Keratinocyte (primary cell): ENCODE measurements at regions not wholly inside any gene's neighbourhood (a gene's known extent, or its start where the extent isn't known, plus 50 kb on each side); places are given as distances from the start of the nearest gene placed in this dataset.
"Not testable (repeated sequence)": the region's sequence is repeated elsewhere in the genome, so short reads cannot be mapped to it uniquely, and the experiment has no call there.

Experiments
- DNase-seq: peaks from one replicate; pipeline ENCODE4 v3.0.0-alpha.2; 2011; ENCODE audit warnings: low read depth, missing footprints, low spot score
- FAIRE-seq: peaks from 2 replicates; lab custom pipeline; 2011; peaks lifted over from hg19 to GRCh38; lab: Jason Lieb, UNC
- H2AFZ ChIP-seq: 2 replicates; pipeline ENCODE4 v1.6.0; 2012; ENCODE audit warnings: low read length, control low read depth, inconsistent platforms; ENCODE audit not compliant: control insufficient read depth
- H3K27ac ChIP-seq: 2 replicates; pipeline ENCODE4 v1.5.1; 2011; ENCODE audit warnings: low read length; ENCODE audit not compliant: control insufficient read depth, insufficient read depth
- H3K27me3 ChIP-seq: 3 replicates; pipeline ENCODE4 v1.6.0; 2011; ENCODE audit warnings: low read length; ENCODE audit not compliant: control insufficient read depth, insufficient read depth; ENCODE audit errors: extremely low read depth
- H3K36me3 ChIP-seq, 2 experiments: 2 replicates in 1 of 2; 3 replicates in 1 of 2; pipeline ENCODE4 v1.5.1; 2011; ENCODE audit warnings: low read length in 2 of 2, mild to moderate bottlenecking in 1 of 2; ENCODE audit not compliant: control insufficient read depth in 2 of 2, insufficient read depth in 2 of 2; ENCODE audit errors: extremely low read depth in 1 of 2
- H3K4me1 ChIP-seq: 3 replicates; pipeline ENCODE4 v1.5.1; 2011; ENCODE audit warnings: low read length; ENCODE audit not compliant: control insufficient read depth, insufficient read depth; ENCODE audit errors: extremely low read depth
- H3K4me2 ChIP-seq: 3 replicates; pipeline ENCODE4 v1.6.0; 2011; ENCODE audit warnings: low read depth, low read length; ENCODE audit not compliant: control insufficient read depth, insufficient read depth; ENCODE audit errors: extremely low read depth
- H3K4me3 ChIP-seq, 3 experiments: fragments of 200-600 bp in 1 of 3; sonication (generic) in 1 of 3; 2 replicates in 2 of 3; 3 replicates in 1 of 3; pipeline ENCODE4 v1.5.1; 2011 to 2016; ENCODE audit warnings: low read length in 3 of 3, mild to moderate bottlenecking in 3 of 3, control low read depth in 2 of 3, inconsistent platforms in 1 of 3, low read depth in 1 of 3, mixed read lengths in 1 of 3, mixed run types in 1 of 3, moderate library complexity in 1 of 3; ENCODE audit not compliant: control insufficient read depth in 2 of 3, insufficient read depth in 2 of 3; ENCODE audit errors: extremely low read depth in 1 of 3
- H3K79me2 ChIP-seq: 2 replicates; pipeline ENCODE4 v1.6.0; 2012; ENCODE audit warnings: low read length; ENCODE audit not compliant: control insufficient read depth, insufficient read depth
- H3K9ac ChIP-seq: 3 replicates; pipeline ENCODE4 v1.6.0; 2011; ENCODE audit warnings: low read length; ENCODE audit not compliant: control insufficient read depth, insufficient read depth; ENCODE audit errors: extremely low read depth
- H3K9me1 ChIP-seq: 3 replicates; pipeline ENCODE4 v1.6.0; 2011; ENCODE audit warnings: low read length; ENCODE audit not compliant: control insufficient read depth, insufficient read depth; ENCODE audit errors: extremely low read depth
- H3K9me3 ChIP-seq: 2 replicates; pipeline ENCODE4 v1.5.1; 2012; ENCODE audit warnings: low read depth, low read length; ENCODE audit not compliant: control insufficient read depth
- H4K20me1 ChIP-seq: 3 replicates; pipeline ENCODE4 v1.6.0; 2011; ENCODE audit warnings: low read length; ENCODE audit not compliant: control insufficient read depth, insufficient read depth; ENCODE audit errors: extremely low read depth
- EZH2 ChIP-seq: IDR thresholded peaks from one replicate; pipeline ENCODE4 v1.6.1; 2012; ENCODE audit warnings: inconsistent platforms, mild to moderate bottlenecking, low read length, moderate library complexity
- dilution Hi-C: fragments of 300-500 bp; cut with MboI; formaldehyde crosslinking; loops from one replicate; pipeline ENCODE4 v1.7.0; 2020; ENCODE audit warnings: low sequenced_read_pairs; ENCODE audit not compliant: extremely low pct_ligation_motif_present
- TF ChIP-seq, protein P1 (sequence below), 3 experiments: IDR thresholded peaks in 1 of 3; conservative IDR thresholded peaks in 1 of 3; optimal IDR thresholded peaks in 1 of 3; 2 replicates in 2 of 3; 3 replicates in 1 of 3; pipeline versions ENCODE3 to v1.5.1; 2011; ENCODE audit warnings: low read length in 3 of 3, mild to moderate bottlenecking in 3 of 3, moderate library complexity in 2 of 3, control low read depth in 1 of 3, inconsistent platforms in 1 of 3; ENCODE audit not compliant: insufficient read depth in 2 of 3; ENCODE audit errors: extremely low read depth in 1 of 3

DNA sequence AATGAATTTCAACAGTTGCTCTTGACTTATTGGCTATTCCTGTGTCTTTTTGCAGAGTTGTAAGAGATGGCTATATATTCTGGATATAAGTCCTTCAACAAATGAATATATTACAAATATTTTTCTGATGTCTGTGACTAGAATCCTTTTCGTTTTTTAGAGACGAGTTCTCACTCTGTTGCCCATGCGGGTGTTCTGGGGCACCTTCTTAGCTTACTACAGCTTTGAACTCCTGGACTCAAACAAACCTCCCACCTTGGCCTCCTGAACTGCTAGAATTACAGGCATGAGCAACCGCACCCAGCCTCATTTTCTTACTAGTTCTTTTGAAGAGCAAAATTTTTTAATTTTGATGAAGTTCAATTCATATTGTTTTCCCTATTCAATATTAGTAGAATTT is 287.8 kb downstream of the LIG4 start:
- DNase-seq (no peak), FAIRE-seq (no peak)
- Histone ChIP-seq H3K79me2 (no peaks in the 10 kb centered on the region), H4K20me1 (no peaks in the 10 kb centered on the region), H3K4me2 (no peak overlapping the region), H3K4me3 (no peak overlapping the region), H3K9me1 (no peaks in the 10 kb centered on the region), H3K36me3 (no peaks in the 10 kb centered on the region), H3K9me3 (no peaks in the 10 kb centered on the region), H3K27me3 (no peaks in the 10 kb centered on the region), H3K9ac (no peak overlapping the region), H3K27ac (no peak overlapping the region), H3K4me1 (no peaks in the 10 kb centered on the region), H2AFZ (no peak overlapping the region)
- TF ChIP-seq, protein P1, sequence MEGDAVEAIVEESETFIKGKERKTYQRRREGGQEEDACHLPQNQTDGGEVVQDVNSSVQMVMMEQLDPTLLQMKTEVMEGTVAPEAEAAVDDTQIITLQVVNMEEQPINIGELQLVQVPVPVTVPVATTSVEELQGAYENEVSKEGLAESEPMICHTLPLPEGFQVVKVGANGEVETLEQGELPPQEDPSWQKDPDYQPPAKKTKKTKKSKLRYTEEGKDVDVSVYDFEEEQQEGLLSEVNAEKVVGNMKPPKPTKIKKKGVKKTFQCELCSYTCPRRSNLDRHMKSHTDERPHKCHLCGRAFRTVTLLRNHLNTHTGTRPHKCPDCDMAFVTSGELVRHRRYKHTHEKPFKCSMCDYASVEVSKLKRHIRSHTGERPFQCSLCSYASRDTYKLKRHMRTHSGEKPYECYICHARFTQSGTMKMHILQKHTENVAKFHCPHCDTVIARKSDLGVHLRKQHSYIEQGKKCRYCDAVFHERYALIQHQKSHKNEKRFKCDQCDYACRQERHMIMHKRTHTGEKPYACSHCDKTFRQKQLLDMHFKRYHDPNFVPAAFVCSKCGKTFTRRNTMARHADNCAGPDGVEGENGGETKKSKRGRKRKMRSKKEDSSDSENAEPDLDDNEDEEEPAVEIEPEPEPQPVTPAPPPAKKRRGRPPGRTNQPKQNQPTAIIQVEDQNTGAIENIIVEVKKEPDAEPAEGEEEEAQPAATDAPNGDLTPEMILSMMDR (optimal IDR thresholded peaks at IDR 0.05 in 1 of 3, IDR thresholded peaks at IDR 0.05 in 1 of 3, conservative IDR thresholded peaks at IDR 0.05 in 1 of 3; ENCODE audit: extremely low read depth in 1 of 3, insufficient read depth in 2 of 3, low read length in 3 of 3), result no peak
- TF ChIP-seq EZH2, result no peak
- dilution Hi-C loops, result no loop called here

DNA sequence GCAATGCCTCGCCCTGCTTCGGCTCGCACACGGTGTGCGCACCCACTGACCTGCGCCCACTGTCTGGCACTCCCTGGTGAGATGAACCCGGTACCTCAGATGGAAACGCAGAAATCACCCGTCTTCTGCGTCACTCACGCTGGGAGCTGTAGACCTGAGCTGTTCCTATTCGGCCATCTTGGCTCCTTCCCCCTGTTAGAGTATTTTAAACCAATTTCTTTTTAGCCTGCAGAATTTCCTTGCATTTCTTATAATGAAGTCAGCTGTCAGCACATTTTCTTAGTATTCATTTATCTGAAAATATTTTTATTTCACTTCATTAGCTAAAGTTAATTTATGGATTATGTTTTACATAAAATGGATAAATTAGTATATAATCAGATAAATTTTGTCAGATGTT is 288.8 kb downstream of the LIG4 start:
- H3K27me3 ChIP-seq, H3K9me1 ChIP-seq, FAIRE-seq, H3K4me3 ChIP-seq, H3K9me3 ChIP-seq, H3K4me2 ChIP-seq, H2AFZ ChIP-seq, H3K4me1 ChIP-seq, H3K9ac ChIP-seq, H3K79me2 ChIP-seq, H3K36me3 ChIP-seq, H4K20me1 ChIP-seq, H3K27ac ChIP-seq, DNase-seq, dilution Hi-C loops: not testable (repeated sequence)

DNA sequence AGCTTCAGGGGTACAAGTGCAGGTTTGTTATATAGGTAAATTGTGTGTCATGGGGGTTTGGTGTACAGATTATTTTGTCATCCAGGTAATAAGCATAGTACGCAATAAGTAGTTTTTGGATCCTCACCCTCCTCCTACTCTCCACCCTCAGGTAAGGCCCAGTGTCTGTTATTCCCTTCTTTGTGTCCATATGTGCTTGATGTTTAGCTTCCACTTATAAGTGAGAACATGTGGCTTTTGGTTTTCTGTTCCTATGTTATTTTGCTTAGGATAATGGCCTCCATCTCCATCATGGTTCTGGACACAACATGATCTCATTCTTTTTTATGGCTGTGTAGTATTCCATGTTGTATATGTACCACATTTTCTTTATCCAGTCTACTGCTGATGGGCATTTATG is 298.4 kb downstream of the LIG4 start:
- H3K4me3 ChIP-seq, H3K4me2 ChIP-seq, H3K9me1 ChIP-seq, DNase-seq, dilution Hi-C loops, H3K27ac ChIP-seq, H3K4me1 ChIP-seq, H3K9me3 ChIP-seq, H3K36me3 ChIP-seq, FAIRE-seq, H2AFZ ChIP-seq, H3K9ac ChIP-seq, H3K27me3 ChIP-seq, H3K79me2 ChIP-seq, H4K20me1 ChIP-seq: not testable (repeated sequence)
